GM21423 (cell line): ENCODE measurements at regions not wholly inside any gene's neighbourhood (a gene's known extent, or its start where the extent isn't known, plus 50 kb on each side); places are given as distances from the start of the nearest gene placed in this dataset.

Experiments
- ATAC-seq: cut with Tn5 transposase; IDR thresholded peaks from one replicate; pipeline ENCODE4 v1.9.1; 2021; ENCODE audit warnings: mild to moderate bottlenecking, moderate library complexity; ENCODE audit not compliant: unreplicated experiment

- no peak for ATAC-seq
Observed at GRCh38 chr14:35989736-35990135, 163.6 kb downstream of the BRMS1L start.

GRCh38 chr14:35988972-35989690 is 163.0 kb downstream of the BRMS1L start:
- no peak for ATAC-seq

DNA sequence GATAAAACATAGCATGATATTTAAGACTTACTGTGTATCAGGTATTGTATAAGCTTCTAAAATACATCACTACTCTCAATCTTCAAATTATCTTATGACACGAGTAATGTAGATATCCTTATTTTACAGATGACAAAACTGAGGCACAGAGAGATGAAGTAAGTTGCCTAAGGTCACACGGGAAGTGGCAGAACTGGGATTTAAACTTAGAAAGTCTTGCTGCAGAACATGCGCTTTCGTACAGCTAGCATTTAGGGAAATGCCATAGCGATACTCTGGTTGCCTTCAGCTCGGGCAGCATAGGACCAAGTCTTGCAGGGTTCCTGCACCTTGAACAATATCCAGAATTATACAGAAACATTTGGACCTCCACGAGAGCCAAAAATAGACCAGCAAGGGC is 162.4 kb downstream of the BRMS1L start:
- no peak for ATAC-seq

- ATAC-seq, result no peak
Observed at GRCh38 chr14:35987731-35988130, 161.6 kb downstream of the BRMS1L start.

- peak; percentile 86 for ATAC-seq
Observed at GRCh38 chr14:35986219-35986573, 160.1 kb downstream of the BRMS1L start.

DNA sequence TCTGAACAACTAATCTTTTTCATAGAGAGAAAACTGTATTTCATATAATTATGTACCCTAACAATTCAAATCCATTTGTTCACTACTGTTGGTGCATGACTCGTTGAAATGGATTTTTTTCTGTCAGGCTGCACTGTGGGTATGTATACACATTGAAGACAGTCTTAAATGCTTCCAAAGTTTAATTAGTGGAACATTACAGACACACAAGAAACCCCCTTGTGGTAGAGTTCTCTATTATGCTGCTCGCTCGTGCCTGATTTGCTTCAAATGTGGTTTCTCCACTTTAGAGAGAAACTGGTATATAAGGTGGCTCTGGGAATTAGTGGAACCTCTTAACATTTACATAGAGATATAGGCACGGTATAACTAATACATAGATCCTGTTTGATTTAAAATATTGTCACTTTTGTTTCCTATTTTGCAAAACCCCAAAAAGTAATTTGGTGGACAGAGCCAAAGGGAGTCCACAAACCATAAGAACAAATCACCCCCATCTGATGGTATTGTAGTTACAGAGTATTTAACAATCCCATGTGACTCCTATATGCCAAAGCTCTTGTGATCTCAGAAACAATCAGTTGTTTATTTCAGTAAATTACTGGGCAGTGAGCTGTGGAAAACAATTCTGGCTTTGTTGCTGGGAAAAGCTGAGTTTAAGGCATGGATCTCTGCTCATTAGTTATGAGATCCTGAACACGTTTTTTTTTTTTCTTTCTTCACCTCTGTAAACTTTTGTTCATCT is 159.5 kb downstream of the BRMS1L start:
- peak; percentile 37 for ATAC-seq

DNA sequence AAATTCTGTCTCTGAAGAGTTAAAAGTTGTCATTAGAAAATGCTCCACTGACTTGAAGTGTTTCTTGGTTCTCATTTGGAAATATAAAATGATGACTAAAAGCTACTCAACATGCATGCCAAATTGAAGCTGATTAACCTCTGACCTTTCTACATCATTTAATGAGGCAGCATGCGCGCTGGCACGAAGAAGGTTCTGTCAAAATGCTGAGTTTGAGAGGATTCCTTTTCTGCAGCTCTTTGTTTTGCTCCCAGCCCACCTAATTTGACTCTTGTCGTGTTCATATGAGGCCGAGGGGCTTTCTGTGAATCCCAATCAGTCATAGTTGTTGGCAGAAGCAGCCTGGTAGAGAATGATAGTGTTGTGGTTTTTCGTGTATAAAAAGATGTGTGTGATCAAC is 153.4 kb downstream of the BRMS1L start:
- no peak for ATAC-seq

GRCh38 chr14:35978561-35978960 is 152.4 kb downstream of the BRMS1L start:
- no peak for ATAC-seq

GRCh38 chr14:35975814-35976213 is 149.7 kb downstream of the BRMS1L start:
- ATAC-seq, result no peak

- no peak for ATAC-seq
Observed at GRCh38 chr14:35973770-35974169, 147.6 kb downstream of the BRMS1L start.

GRCh38 chr14:35971965-35972630 is 146.0 kb downstream of the BRMS1L start:
- no peak for ATAC-seq

DNA sequence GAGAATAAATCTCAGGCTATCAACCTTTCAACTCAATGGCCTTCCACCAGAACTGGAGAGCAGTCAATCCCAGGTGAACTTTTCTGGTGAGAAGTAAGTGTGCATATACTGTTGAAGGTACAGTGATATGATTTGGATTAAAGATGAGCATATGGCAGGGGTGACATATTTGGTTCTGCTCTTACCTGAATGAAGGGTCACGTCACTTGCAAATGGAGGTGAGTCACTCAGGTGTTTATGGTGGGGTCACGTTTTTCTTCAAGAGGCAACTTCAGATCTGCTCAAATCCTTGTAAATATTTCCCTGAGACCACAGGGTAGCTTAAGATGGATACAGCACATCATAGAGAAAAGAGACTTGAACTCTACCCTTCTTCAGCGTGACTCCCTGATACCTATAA is 143.2 kb downstream of the BRMS1L start:
- no peak for ATAC-seq

DNA sequence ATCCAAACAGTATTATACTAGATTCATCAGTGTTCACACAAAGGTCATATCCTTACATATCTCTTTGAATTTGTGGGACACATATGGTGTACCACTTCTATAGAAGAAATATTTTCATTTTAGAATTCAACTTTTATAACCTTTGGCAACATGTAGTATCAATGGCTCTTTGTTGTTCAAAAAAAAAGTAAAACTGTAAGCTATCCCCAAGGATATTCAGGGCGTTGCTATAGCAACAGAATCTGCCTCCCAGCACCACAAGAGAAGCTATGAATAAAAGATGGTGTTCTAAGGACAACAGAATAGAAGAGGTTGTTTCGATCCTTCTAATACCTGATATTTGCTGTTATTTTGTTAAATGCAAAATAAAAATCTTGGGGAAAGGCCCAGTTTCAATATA is 139.3 kb downstream of the BRMS1L start:
- ATAC-seq, result no peak

GRCh38 chr14:35964697-35965286 is 138.7 kb downstream of the BRMS1L start:
- ATAC-seq, result no peak

DNA sequence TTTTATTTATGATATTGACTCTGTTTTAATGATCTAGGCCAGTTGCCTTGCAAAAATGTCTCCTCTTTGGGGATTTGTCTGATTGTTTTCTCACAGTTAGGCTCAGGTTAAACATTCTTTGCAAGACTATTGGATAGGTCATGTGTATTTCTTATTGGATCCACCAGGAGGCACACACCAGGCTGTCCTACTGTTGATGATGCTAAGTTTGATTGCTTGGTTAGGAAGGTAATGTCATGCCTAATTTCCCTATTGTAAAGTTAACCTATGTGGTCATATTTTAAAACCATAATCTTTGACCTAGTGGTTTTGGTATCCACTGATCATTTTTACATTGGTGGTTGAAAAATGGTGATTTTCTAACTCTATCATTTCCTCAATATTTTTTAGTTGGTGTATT is 137.1 kb downstream of the BRMS1L start:
- no peak for ATAC-seq

- no peak for ATAC-seq
Observed at GRCh38 chr14:35961697-35962274, 135.6 kb downstream of the BRMS1L start.

DNA sequence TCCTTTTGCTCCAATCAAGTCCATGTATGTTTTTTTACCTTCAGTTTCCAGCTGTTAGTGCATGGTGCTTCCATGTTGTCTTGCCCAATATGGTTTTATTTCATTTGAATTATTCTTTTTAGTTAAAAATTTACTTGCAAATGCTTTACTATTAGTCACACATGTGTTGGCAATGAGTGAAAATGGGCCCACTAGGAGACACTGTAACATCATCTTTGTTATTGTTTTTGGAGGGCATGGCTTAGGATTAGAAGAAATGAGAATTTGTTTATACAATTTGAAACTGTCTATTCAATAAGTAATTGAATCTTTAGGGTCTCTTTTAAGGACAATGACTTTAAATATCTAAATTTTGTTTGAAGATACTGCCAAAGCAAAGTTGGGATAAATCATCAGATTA is 133.7 kb downstream of the BRMS1L start:
- ATAC-seq, result no peak

DNA sequence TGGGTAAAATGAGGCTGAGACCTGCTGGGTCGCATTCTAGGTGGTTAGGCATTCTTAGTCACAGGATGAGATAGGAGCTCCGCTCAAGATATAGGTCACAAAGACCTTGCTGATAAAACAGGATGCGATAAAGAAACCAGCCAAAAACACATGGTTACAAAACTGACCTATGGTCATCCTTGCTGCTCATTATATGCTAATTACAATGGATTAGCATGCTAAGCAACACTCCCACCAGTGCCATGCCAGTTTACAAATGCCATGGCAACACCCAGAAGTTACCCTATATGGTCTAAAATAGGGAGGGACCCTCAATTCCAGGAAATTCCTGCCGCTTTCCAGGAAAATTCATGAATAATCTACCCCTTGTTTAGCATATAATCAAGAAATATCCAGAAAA is 132.4 kb downstream of the BRMS1L start:
- ATAC-seq, result no peak

GRCh38 chr14:35956376-35957085 is 130.4 kb downstream of the BRMS1L start:
- ATAC-seq, result no peak

- no peak for ATAC-seq
Observed at GRCh38 chr14:35952584-35952983, 126.4 kb downstream of the BRMS1L start.
